GM23338 (cell line): ENCODE measurements at regions not wholly inside any gene's neighbourhood (a gene's known extent, or its start where the extent isn't known, plus 50 kb on each side); places are given as distances from the start of the nearest gene placed in this dataset.

Experiments used
- ATAC-seq: fragments of 200-7000 bp; cut with Tn5 transposase; 3 replicates; pipeline ENCODE4 v1.9.1; 2020
- DNase-seq: peaks from one replicate; pipeline ENCODE4 v3.0.0-alpha.2; 2015; ENCODE audit warnings: low spot score
- H2AFZ ChIP-seq: fragments of 200-600 bp; sonication (generic); 2 replicates; pipeline ENCODE4 v1.8.0; 2016; ENCODE audit warnings: antibody characterized with exemption, mild to moderate bottlenecking, moderate library complexity
- H3F3A ChIP-seq: fragments of 200-600 bp; sonication (generic); replicated peaks from 2 replicates; pipeline ENCODE4 v1.8.0; 2017; ENCODE audit warnings: antibody characterized with exemption, mixed run types, low read depth
- H3K27ac ChIP-seq: fragments of 200-600 bp; sonication (generic); 2 replicates; pipeline ENCODE4 v1.6.1; 2016; ENCODE audit warnings: low read depth
- H3K27me3 ChIP-seq: fragments of 200-600 bp; sonication (generic); 2 replicates; pipeline ENCODE4 v1.8.0; 2016; ENCODE audit warnings: mild to moderate bottlenecking, mixed run types, moderate library complexity; ENCODE audit not compliant: insufficient read depth
- H3K36me3 ChIP-seq: fragments of 200-600 bp; sonication (generic); 2 replicates; pipeline ENCODE4 v1.8.0; 2016; ENCODE audit warnings: mild to moderate bottlenecking; ENCODE audit not compliant: insufficient read depth
- H3K4me1 ChIP-seq: fragments of 200-600 bp; sonication (generic); 2 replicates; pipeline ENCODE4 v1.8.0; 2016; ENCODE audit warnings: mild to moderate bottlenecking, moderate library complexity; ENCODE audit not compliant: insufficient read depth
- H3K4me2 ChIP-seq: fragments of 200-600 bp; sonication (generic); 2 replicates; pipeline ENCODE4 v1.7.1; 2017; ENCODE audit warnings: mixed run types
- H3K4me3 ChIP-seq: fragments of 200-600 bp; sonication (generic); 2 replicates; pipeline ENCODE4 v1.6.1; 2016; ENCODE audit warnings: mixed run types
- H3K79me2 ChIP-seq: fragments of 200-600 bp; sonication (generic); replicated peaks from 2 replicates; pipeline ENCODE4 v1.8.0; 2017; ENCODE audit warnings: mild to moderate bottlenecking; ENCODE audit not compliant: insufficient read depth
- H3K9me2 ChIP-seq: fragments of 200-600 bp; sonication (generic); 2 replicates; pipeline ENCODE4 v1.8.0; 2017; ENCODE audit not compliant: insufficient read depth
- H4K20me1 ChIP-seq: fragments of 200-600 bp; sonication (generic); replicated peaks from 2 replicates; pipeline ENCODE4 v1.8.0; 2017; ENCODE audit warnings: mild to moderate bottlenecking; ENCODE audit not compliant: insufficient read depth
- H3K27ac Mint-ChIP-seq: 2 replicates; pipeline ENCODE4 v1.8.0; 2020; ENCODE audit warnings: inconsistent platforms, mild to moderate bottlenecking, moderate library complexity, mixed read lengths
- H3K27me3 Mint-ChIP-seq: 3 replicates; pipeline ENCODE4 v1.8.0; 2022; ENCODE audit warnings: low read depth, mild to moderate bottlenecking, moderate library complexity, mixed read lengths, inconsistent platforms; ENCODE audit not compliant: insufficient read depth, poor library complexity
- H3K36me3 Mint-ChIP-seq: 3 replicates; pipeline ENCODE4 v1.8.0; 2021; ENCODE audit warnings: low read depth, mild to moderate bottlenecking, inconsistent platforms, moderate library complexity, mixed read lengths
- H3K4me1 Mint-ChIP-seq: 3 replicates; pipeline ENCODE4 v1.8.0; 2020; ENCODE audit warnings: mild to moderate bottlenecking, inconsistent platforms, mixed read lengths
- H3K4me3 Mint-ChIP-seq: 3 replicates; pipeline ENCODE4 v1.8.0; 2021; ENCODE audit warnings: moderate library complexity, mild to moderate bottlenecking, inconsistent platforms, mixed read lengths
- H3K9me3 Mint-ChIP-seq: 3 replicates; pipeline ENCODE4 v1.8.0; 2020; ENCODE audit warnings: moderate library complexity, mild to moderate bottlenecking, inconsistent platforms, mixed read lengths
- CREB1 ChIP-seq: fragments of 250-450 bp; sonication (Bioruptor Pico); IDR thresholded peaks from 2 replicates; pipeline ENCODE4 v1.5.0; 2020; ENCODE audit warnings: low read depth, mild to moderate bottlenecking, moderate library complexity
- CTCF ChIP-seq, 2 experiments: fragments of 200-600 bp in 1 of 2; sonication (generic) in 1 of 2; conservative IDR thresholded peaks; 2 replicates each; pipeline versions ENCODE4 v1.5.1 to v1.6.1; 2016 to 2017; ENCODE audit warnings: antibody characterized with exemption in 2 of 2, low read depth in 2 of 2, mild to moderate bottlenecking in 2 of 2, moderate library complexity in 1 of 2
- EZH2phosphoT487 ChIP-seq: fragments of 200-600 bp; sonication (generic); IDR thresholded peaks from one replicate; pipeline ENCODE4 v1.8.1; 2018; ENCODE audit warnings: antibody characterized with exemption; ENCODE audit not compliant: unreplicated experiment
- JUNB ChIP-seq: IDR thresholded peaks from one replicate; pipeline ENCODE4 v1.6.1; 2016; ENCODE audit warnings: antibody characterized with exemption; ENCODE audit not compliant: unreplicated experiment
- NANOG ChIP-seq: IDR thresholded peaks from 2 replicates; pipeline ENCODE4 v1.6.1; 2016; ENCODE audit warnings: antibody characterized with exemption, borderline replicate concordance
- POLR2AphosphoS5 ChIP-seq: IDR thresholded peaks from 2 replicates; pipeline ENCODE4 v1.6.1; 2016; ENCODE audit warnings: antibody characterized with exemption, low read depth
- REST ChIP-seq: IDR thresholded peaks from one replicate; pipeline ENCODE4 v1.6.1; 2018; ENCODE audit warnings: antibody characterized with exemption; ENCODE audit not compliant: unreplicated experiment
- ZNF114 ChIP-seq: fragments of 250-450 bp; sonication (Bioruptor Pico); IDR thresholded peaks from 2 replicates; pipeline ENCODE4 v1.5.0; 2020; ENCODE audit warnings: mild to moderate bottlenecking, moderate library complexity
- ZNF331 ChIP-seq: fragments of 250-450 bp; sonication (Bioruptor Pico); IDR thresholded peaks from 2 replicates; pipeline ENCODE4 v1.5.0; 2020; ENCODE audit warnings: low read depth, mild to moderate bottlenecking, moderate library complexity
- TF ChIP-seq, protein P1 (sequence below): IDR thresholded peaks from 2 replicates; pipeline ENCODE4 v1.6.1; 2016; ENCODE audit warnings: antibody characterized with exemption

DNA sequence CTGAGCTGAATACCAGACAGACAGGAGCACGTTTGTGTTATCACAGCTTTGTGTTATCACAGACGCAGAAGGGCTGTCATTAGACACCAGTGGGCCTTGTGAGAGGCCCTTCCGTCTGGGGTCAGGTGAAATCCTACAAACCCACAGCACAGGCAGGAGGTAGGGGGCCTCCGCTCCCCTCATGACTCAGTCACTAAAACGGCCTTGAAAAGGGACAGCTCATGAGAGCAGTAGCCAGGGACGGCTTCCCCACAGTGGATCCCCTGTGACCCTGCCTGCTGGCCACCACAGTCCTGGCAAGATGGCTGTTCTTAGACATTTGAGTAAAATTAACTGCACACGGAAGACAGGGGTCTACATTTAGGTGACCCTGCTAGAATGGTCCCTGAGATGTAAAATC lies 215.8 kb upstream of the PPP2R2D start (continued):
- TF ChIP-seq, protein P1, sequence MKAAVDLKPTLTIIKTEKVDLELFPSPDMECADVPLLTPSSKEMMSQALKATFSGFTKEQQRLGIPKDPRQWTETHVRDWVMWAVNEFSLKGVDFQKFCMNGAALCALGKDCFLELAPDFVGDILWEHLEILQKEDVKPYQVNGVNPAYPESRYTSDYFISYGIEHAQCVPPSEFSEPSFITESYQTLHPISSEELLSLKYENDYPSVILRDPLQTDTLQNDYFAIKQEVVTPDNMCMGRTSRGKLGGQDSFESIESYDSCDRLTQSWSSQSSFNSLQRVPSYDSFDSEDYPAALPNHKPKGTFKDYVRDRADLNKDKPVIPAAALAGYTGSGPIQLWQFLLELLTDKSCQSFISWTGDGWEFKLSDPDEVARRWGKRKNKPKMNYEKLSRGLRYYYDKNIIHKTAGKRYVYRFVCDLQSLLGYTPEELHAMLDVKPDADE = no peak
- TF ChIP-seq ZNF114 (CRISPR knock-in tag) = no peak
- no peak for TF ChIP-seq CTCF (conservative IDR thresholded peaks at IDR 0.05; ENCODE audit: low read depth in 2 of 2)
- no peak for TF ChIP-seq NANOG

DNA sequence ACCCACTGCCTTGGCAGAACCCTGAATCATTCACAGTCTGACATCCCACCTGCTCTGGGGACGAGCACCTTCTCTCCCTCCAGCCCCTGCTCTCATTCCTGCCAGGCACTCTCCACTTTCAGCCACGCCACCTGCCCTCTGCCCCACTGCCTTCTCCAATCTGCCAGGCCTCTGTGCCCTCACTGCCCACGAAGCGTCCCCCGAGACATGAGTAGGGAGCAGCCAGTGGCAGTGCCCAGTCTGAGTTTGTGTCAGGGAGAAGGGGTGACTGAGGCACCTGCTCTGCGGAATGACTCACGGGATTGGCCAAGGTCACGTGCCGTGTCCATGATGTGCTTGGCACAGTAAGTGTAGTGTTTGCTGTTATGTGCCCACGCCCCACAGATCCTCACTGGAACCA lies 215.2 kb upstream of the PPP2R2D start:
- no peak overlapping the region for H3K4me3 Mint-ChIP-seq
- no peaks in the 10 kb centered on the region for H3K9me2 ChIP-seq
- H3K36me3 ChIP-seq = no peaks in the 10 kb centered on the region
- H4K20me1 ChIP-seq = no peaks in the 10 kb centered on the region
- H3K4me1 ChIP-seq = no peaks in the 10 kb centered on the region
- H3K27me3 Mint-ChIP-seq = peaks cover 16% of the 10 kb centered on the region
- TF ChIP-seq EZH2phosphoT487 (no peak), CTCF (conservative IDR thresholded peaks at IDR 0.05; ENCODE audit: low read depth in 2 of 2) (no peak), JUNB (no peak), NANOG (no peak), ZNF331 (CRISPR knock-in tag) (no peak), CREB1 (no peak), POLR2AphosphoS5 (no peak), REST (no peak)
- no peak overlapping the region for H3K27ac ChIP-seq
- no peak overlapping the region for H3K27ac Mint-ChIP-seq
- no peaks in the 10 kb centered on the region; the same call in 2 of the 3 replicates for H3K36me3 Mint-ChIP-seq
- peaks cover 9% of the 10 kb centered on the region; the same call in 2 of the 3 replicates for H3K4me1 Mint-ChIP-seq
- H3K79me2 ChIP-seq = no peaks in the 10 kb centered on the region
- DNase-seq (no peak), ATAC-seq (no peak)
- H3K9me3 Mint-ChIP-seq = no peaks in the 10 kb centered on the region; the same call in 2 of the 3 replicates
- H2AFZ ChIP-seq = no peak overlapping the region
- no peak overlapping the region for H3K4me2 ChIP-seq
- no peaks in the 10 kb centered on the region for H3K27me3 ChIP-seq
- no peak overlapping the region for H3K4me3 ChIP-seq
- H3F3A ChIP-seq = 0 out of 2 replicates have a peak, but pooled peaks cover 4% of the 10 kb centered on the region
